Right hindlimb (tissue), 1 donor: ENCODE measurements at regions not wholly inside any gene's neighbourhood (a gene's known extent, or its start where the extent isn't known, plus 50 kb on each side); places are given as distances from the start of the nearest gene placed in this dataset.
"Not testable (repeated sequence)": the region's sequence is repeated elsewhere in the genome, so short reads cannot be mapped to it uniquely, and the experiment has no call there.

Experiments
- DNase-seq: peaks from one replicate; pipeline ENCODE4 v3.0.0-alpha.2; 2018

DNA sequence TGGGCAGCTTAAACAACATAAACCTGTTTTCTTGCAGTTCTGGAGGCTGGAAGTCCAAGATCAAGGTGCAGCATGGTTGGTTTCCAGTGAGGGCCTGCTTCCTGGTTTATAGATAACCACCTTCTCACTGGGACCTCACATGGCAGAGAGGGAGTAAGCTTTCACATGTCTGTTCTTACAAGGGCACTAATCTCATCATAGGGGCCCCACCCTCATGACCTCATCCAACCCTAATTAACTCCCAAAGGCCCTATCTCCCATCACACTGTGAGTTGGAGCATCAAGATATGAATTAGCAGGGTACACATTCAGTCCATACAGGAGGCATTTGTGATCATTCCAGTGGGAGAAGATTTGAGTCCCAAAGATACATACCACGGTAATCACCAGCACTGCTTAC, 50.5 kb upstream of the GRIN2A start:
- DNase-seq: no peak

DNA sequence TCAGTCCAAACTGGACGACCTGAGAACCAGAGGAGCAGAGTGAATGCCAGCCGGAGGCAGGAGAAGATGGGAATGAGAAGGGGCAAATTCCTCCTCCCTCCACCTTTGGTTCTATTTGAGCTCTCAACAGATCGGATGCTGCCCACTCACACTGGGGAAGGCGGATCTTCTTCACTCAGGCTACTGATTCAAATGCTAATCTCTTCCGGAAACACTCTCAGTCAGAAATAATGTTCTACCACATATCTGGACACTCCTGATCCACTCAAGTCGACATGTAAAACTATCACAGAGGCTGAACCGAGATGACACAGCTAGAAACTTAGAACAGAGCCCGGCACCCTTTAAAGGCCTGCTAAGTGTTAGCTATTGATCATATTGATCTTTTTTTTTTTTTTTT, 57.4 kb upstream of the GRIN2A start:
- no peak for DNase-seq

DNA sequence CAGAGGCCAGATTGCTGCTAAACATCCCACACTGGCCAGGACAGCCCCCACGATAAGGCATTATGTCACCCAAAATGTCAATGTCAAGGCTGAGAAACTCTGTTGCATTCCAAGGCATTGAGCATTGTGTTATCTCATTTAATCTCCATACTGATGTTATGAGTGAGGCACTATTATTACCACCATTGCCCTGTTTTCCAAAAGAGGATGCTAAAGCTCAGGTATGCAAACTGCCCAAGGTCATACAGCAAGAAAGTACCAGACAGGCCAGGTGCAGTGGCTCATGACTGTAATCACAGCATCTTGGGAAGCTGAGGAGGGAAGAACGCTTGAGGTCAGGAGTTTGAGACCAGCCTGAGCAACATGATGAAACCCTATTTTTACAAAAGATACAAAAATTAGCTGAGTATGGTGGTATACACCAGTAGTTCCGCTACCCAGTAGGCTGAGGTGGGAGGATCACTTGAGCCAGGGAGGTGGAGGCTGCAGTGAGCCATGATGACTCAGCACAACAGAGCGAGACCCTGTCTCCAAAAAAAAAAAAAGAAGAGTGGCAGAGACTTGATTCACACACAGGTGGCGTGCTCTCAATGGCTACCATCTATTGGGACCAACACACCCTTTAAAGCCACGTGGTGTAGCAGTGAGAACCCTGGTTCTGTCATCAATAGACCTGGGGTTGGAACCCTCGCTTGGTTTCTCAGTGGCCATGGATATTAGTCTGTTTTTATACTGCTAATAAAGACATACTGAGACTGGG, 58.8 kb upstream of the GRIN2A start:
- no peak for DNase-seq

DNA sequence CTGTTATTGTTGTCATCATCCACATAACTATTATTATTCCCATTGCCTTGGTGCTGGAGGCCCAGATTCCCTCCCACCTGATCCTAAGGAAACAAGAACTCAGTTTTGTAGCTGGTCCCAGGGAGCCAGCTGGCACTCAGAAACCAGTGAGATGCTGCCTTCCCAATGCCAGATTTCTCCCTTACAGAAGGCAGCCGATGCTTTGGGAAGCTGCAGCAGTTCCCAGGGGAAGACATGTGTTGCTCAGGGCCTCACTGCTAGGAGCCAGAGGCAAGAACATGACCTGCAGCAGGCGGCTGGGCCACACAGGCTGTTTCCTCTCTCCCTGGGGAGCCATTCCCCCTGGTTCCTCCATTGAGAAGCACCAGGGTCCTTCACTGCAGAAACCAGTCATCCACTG, 59.9 kb upstream of the GRIN2A start:
- DNase-seq: no peak

DNA sequence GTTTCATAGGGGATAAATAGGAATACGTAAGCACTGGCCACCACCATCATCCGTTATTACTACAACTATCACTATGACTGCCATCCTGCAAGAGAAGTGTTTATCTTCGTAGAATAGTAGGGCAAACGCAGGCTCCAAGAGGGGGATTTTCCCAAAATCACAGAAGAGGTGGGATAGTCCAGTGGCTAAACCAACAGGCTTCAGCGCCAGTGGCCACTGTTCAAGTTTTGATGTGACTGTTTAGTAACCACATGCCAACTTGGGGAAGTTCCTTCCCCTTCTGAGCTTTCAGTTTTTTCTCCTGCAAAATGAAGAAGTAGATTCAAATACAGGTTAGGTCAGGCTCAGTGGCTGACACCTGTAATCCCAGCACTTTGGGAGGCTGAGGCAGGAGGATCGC, 60.7 kb upstream of the GRIN2A start:
- no peak for DNase-seq

DNA sequence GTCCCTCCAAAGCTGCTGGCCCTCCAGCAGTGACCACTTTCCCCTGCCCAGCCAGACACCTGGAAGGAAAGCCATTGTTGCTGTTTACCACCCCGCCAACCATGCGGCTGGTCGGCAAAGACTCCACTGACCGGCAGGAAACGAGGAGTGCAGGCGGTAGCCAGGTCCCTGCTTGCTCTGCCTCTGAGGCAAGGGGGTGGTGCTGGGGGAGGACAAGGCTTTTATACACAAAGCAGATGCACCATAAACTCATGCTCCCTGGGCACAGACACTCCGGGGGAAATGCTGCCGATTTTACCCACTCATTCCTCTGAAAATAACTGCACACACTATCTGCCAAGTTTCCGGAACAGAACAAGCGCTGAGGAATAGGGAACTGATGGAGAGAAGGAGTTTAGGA, 62.8 kb upstream of the GRIN2A start:
- DNase-seq: no peak

DNA sequence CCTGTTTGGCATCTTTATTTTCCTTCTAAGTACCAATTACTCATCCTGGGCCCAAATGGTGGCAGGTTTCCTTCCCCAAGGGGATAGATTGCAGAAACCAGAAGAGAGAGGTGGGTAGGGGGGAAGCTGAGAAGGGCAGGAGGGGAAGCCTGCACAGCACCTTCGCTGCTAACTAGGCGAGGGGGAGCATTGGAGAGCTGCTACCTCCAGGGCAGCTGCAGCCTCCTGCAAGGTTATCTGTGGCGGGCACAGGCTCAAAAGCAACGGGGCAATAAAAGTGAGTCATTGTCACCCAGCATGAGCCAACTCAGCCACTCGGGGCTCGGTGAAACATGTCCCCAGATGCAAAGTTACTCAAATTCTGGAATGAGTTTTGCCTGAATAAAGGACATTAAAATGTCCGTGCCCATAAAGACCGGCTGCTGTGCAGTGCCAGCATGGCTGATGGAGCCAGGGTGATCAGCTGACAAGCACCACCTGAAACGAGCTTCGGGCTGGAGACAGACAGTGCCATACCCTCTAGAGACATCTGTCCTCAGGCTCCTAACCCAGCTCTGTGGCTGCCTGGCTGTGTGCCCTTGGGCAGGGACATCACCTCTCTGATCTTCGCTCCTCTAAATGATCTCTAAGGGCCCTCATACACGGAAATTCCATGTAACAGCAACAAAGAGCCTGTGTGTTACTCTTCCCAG, 68.1 kb upstream of the GRIN2A start:
- DNase-seq: no peak

DNA sequence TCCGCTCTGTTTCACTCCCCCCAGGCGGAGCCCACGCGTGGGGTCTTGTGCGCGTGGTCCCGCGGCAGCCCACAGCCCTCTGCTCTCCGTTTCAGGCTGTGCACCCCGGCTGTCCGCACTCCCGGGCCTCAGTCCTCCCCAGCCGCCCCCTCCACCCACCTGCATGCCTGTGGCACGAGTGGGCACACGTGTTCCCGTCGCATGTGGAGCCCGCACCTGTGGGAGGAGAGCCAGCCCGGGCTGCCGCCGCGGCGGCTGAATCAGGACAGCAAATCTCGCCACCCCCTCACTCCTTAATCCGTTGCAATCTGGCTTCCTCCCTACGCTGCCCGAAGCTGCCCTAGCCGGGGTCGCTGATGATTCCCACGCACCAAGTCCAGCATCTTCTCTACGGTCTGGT, 69.9 kb upstream of the GRIN2A start:
- no peak for DNase-seq

DNA sequence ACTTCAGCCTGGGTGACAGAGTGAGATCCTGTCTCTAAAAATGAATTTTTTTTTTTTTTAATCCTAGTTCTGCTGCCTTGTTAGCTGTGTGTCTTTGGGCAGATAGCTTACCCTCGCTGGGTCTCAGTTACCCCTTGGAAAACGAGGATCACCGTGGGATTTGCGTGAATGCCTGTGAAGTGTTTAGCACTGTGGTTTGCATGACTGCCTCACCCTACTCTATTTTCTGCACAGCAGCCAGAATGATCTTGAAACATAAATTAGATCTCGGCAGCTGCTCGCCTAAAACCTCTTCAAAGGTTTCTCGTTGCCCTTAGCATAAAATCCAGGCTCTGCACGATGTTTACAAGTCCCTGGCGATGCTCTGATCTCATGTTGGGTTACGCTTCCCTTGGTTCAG, 71.2 kb upstream of the GRIN2A start:
- DNase-seq: no peak

DNA sequence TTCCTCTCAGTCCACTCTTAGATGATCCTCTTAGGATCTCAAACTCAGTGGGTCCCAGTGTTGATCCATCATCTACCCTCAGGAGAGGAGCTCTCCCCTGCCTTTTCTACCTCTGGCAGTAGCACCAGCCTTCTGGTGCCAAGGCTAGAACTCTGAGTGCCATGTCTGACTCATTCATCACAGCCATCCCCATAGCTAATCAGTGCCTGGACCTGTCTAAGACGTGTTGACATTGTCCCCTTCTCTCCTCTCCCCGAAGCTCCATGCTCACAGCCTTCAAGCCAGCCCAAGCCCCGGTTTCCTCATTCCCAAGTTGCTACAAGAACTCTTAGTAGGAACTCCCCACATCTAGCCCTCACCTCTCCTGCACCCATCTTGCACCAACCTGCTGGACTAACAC, 73.5 kb upstream of the GRIN2A start:
- DNase-seq: no peak

DNA sequence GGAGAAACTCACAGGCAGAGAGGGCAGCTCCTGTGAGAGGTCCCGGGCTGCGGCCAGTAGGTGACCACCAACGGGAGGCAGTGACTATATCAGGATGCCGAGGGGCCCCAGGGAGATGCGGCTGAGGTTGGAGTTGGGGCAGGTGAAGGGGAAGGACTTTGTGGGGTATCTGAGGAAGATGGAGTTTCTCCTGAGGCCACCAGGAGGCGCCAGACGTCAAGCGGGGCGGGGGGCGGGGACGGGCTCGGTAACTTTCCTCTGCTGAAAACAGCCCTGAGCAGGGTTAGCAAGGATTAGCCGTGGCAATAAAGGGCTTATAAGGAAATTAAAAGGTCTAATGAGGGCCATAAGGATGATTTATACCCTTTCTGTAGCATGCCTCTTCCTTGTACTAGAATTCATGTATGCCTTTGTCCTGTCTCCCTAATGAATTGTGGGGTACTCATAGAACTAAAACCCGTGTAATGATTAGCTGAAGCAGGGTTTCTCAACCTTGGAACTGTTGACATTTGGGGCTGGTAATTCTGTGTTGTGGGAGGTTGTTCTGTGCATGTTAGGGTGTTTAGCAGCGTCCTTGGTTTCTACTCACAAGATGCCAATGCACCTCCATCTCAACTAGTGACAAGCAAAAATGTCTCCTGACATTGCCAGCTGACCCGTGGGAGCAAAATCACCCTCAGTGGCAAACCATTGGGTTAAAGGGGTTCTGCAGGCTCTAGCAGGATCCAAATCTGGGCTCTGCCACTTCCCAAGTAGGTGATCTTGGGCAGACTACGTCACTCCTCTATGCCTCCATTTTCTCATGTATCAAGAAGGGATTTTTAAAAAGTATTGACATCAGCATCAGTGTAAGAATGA, 74.8 kb upstream of the GRIN2A start:
- peak; percentile 37 for DNase-seq

DNA sequence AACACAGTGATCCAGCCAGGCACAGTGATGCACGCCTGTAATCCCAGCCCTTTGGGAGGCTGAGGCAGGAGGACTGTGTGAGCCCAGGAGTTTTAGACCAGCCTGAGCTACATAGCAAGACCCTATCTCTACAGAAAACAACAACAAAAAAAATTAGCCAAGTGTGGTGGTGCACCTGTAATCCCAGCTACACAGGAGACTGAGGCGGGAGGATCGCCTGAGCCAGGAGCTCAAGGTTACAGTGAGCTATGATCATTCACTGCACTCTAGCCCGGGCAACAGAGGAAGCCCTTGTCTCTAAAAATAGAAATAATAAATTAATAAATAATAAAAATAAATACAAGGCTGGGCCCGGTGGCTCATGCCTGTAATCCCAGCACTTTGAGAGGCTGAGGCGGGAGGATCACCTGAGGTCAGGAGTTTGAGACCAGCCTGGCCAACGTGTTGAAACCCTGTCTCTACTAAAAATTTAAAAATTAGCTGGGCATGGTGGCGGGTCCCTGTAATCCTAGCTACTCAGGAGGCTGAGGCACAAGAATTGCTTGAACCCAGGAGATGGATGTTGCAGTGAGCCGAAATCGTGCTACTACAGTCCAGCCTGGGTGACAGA, 75.5 kb upstream of the GRIN2A start:
- DNase-seq: not testable (repeated sequence)

DNA sequence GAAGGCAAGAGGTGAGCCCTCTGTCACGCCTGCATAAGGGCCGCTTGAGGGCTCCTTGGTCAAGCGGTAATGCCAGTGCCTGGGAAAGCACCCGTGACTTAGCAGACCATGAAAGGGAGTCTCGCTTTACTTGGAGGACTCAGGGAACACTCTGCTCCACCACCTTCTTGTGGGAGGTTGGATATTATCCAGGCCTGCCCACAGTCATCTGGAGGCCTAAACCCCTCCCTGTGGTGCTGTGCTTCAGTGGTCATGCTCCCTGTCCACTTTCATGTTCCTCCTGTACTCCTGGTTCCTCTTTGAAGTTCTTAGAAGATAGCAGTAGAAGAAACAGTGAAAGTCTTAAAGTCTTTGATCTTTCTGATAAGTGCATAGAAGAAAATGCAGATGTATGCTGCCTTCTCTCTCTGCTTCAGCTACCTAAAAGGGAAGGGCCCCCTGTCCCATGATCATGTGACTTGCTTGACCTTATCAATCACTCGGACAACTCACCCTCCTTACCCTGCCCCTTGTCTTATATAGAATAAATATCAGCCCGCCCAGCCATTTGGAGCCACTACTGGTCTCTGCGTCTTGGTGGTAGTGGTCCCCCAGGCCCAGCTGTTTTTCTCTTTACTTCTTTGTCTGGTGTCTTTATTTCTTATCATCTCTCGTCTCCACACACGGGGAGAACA, 76.8 kb upstream of the GRIN2A start:
- not testable (repeated sequence) for DNase-seq

DNA sequence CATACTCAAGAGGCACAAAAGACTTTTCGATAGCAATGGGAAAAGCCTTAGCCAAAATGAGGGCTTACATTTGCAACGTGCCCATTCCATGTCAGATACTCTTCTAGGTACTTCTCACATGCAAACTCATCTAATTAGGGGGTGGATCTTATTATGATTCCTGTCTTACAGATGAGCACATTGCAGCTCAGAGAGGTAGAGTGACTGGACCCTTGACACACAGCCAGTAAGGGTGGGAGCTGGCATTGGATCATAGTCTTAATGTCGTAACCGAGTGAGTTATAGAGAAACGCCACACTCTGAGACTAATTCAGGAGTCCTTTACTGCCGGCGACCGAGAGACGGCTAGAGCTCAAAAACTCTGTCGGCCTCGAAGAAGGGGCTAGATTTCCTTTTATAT, 78.8 kb upstream of the GRIN2A start:
- no peak for DNase-seq

DNA sequence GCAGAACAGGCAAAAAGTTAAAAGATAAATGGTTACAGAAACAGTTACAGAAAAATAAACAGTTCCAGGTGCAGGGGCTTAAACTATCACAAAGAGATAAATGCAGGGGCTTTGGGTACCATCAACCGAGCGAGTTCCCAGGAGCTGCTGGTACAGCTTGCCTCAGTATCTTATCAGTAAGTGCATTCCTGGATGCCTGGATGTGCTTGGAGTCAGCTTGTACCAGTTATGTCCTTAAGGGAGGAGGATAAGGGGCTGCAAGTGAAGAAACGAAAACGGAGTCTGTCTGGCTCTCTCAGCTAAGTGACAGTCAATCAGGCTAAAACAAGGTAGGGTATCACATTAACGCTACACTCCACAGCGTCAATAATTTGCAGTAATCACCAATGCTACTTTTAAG, 79.3 kb upstream of the GRIN2A start:
- DNase-seq: not testable (repeated sequence)

DNA sequence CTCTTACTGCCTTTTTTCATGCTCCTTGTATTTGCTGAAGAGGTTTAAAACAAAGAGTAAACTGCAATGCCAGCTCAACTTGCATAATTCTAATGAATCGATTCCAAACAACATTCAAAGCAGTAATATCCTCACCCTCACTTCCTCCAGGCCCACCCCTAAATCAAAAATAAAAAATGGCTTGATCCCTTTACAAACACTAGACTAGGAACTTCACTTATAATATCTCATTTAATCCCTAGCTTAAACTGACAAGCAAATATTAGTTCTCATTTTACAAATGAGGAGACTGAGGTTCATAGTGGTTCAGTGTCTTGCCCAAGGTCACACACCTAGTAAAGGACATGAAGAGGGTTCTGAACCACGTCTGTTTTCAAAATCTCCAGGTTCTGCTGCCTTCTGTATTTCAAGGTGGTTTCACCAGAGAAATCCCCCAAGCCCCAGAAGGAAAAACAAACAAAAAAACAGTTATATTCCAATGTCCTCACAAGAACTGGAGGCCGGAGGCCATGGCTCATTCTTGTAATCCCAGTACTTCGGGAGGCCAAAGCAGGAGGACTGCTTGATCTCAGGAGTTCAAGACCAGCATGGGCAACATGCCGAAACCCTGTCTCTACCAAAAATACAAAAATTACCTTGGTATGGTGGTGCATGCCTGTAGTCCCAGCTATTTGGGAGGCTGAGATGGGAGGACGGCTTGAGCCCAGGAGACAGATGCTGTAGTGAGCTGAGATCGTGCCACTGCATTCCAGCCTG, 80.3 kb upstream of the GRIN2A start:
- DNase-seq: no peak

DNA sequence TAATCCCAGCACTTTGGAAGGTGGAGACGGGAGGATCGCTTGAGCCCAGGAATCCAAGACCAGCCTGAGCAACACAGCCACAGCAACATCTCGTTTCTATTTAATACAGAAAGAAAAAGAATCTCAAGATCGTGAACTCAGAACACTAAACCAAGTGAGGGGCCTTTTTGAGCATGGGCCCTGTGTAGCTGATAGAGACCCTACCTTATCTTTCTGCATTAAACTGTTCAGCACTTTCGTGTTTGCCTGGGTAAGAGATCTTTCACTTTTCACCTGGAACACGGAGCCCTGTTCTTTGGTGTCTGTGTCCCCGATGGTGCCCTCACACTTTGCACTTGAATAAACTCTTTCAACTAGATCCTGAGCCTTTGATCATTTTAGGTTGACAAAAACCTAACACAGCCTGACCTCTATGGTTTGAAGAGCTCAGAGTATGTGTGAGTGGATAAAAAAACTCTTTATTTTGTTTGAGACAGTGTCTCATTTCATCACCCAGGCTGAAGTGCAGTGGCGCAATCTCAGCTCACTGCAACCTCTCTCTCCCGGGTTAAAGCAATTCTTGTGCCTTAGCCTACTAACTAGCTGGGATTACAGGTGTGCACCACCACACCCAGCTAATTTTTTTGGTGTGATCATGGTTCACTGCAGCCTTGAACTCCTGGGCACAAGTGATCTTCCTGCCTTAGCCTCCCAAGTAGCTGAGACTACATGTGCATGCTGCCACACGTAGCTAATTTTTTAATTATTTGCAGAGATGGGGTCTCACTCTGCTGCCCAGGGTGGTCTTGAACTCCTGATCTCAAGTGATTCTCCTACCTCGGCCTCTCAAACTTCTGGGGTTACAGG, 83.8 kb upstream of the GRIN2A start:
- no peak for DNase-seq

DNA sequence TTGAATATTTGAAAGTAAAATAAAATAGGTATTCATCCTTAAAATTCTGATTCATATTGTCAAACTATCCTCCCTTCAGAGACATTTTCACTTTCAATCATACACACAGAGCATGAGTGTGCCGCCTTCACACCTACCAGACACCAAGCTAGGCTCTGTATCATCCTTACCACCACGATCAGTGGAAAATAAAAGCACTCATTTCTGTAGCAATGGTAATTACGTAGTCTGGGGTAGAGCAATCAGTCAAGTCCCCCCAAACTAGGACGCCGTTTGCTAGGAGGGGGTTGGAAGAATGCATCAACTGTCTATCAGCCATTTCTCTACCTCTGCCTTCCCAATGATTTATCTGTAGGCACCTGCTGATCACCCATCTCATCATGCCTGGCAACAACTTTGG, 84.6 kb upstream of the GRIN2A start:
- DNase-seq: no peak

DNA sequence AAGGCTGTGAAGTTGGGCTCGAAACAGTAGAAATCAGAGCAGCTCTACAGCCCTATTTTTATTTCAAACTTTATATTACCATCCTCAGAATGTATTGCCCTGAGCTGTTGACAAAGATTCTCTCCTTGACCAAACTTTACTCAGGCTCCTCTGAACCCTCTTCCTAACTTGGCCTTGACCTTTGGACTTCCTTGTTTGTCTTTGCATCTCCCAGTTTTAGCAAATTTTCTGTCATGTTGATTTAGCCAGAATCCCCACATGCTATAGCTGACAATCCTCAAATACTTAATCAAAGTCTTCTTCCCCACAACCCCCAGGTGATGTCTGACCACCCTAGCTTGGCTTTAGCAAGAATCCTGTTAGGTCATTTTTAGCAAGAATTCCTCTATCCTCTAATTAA, 87.4 kb upstream of the GRIN2A start:
- no peak for DNase-seq

DNA sequence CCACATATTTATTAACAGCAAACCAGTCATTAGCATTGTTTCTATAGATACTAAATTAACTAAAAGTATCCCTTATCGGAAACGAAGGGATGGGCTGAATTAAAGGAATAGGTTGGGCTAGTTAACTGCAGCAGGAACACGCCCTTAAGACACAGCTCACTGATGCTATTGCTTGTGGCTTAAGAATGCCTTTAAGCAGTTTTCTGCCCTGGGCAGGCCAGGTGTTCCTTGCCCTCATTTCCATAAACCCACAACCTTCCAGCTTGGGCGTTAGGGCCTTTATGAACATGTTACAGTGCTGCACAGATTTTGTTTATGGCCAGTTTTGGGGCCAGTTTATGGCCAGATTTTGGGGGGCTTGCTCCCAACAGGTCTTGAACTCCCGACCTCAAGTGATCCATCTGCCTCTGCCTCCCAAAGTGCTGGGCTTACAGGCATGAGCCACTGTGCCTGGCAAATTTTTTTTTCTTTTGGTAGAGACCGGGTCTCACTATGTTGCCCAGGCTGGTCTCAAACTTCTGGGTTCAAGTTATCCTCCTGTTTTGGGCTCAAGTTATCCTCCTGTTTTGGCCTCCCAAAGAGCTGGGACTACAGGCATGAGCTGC, 90.1 kb upstream of the GRIN2A start:
- not testable (repeated sequence) for DNase-seq
